Thyroid gland (tissue), 4 donors: ENCODE measurements at regions not wholly inside any gene's neighbourhood (a gene's known extent, or its start where the extent isn't known, plus 50 kb on each side); places are given as distances from the start of the nearest gene placed in this dataset.

Experiments used
- POLR2A ChIP-seq, 2 donors: fragments of 450-650 bp; IDR thresholded peaks; one replicate each; pipeline ENCODE4 v1.6.1; 2017; ENCODE audit warnings: antibody characterized with exemption in 2 of 2, mild to moderate bottlenecking in 2 of 2, moderate library complexity in 1 of 2
- TF ChIP-seq, protein P1 (sequence below), 6 experiments: fragments of 200-600 bp in 3 of 6; fragments of 450-650 bp in 3 of 6; sonication (generic) in 3 of 6; IDR thresholded peaks; one replicate each; pipeline ENCODE4 v1.5.1; 2016 to 2019; ENCODE audit warnings: antibody characterized with exemption in 6 of 6, mild to moderate bottlenecking in 2 of 6, inconsistent platforms in 1 of 6, moderate library complexity in 1 of 6

- TF ChIP-seq, protein P1, sequence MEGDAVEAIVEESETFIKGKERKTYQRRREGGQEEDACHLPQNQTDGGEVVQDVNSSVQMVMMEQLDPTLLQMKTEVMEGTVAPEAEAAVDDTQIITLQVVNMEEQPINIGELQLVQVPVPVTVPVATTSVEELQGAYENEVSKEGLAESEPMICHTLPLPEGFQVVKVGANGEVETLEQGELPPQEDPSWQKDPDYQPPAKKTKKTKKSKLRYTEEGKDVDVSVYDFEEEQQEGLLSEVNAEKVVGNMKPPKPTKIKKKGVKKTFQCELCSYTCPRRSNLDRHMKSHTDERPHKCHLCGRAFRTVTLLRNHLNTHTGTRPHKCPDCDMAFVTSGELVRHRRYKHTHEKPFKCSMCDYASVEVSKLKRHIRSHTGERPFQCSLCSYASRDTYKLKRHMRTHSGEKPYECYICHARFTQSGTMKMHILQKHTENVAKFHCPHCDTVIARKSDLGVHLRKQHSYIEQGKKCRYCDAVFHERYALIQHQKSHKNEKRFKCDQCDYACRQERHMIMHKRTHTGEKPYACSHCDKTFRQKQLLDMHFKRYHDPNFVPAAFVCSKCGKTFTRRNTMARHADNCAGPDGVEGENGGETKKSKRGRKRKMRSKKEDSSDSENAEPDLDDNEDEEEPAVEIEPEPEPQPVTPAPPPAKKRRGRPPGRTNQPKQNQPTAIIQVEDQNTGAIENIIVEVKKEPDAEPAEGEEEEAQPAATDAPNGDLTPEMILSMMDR (IDR thresholded peaks at IDR 0.05): no peak
- no peak for TF ChIP-seq POLR2A (IDR thresholded peaks at IDR 0.05)
Observed at GRCh38 chr12:112738531-112738930, 53.0 kb upstream of the RPH3A start.
